Fibroblast of the aortic adventitia (primary cell): ENCODE measurements at regions not wholly inside any gene's neighbourhood (a gene's known extent, or its start where the extent isn't known, plus 50 kb on each side); places are given as distances from the start of the nearest gene placed in this dataset.
"Not testable (repeated sequence)": the region's sequence is repeated elsewhere in the genome, so short reads cannot be mapped to it uniquely, and the experiment has no call there.

Source experiments
- DNase-seq: peaks from one replicate; pipeline ENCODE4 v3.0.0-alpha.2; 2010; ENCODE audit warnings: low read depth
- H3K4me3 ChIP-seq: 2 replicates; pipeline ENCODE4 v1.5.1; 2011; ENCODE audit warnings: low read depth, mild to moderate bottlenecking, control low read depth, low read length, moderate library complexity
- TF ChIP-seq, protein P1 (sequence below): IDR thresholded peaks from 2 replicates; pipeline ENCODE4 v1.5.1; 2011; ENCODE audit warnings: mild to moderate bottlenecking, low read length, control low read depth, inconsistent platforms; ENCODE audit not compliant: insufficient read depth

DNA sequence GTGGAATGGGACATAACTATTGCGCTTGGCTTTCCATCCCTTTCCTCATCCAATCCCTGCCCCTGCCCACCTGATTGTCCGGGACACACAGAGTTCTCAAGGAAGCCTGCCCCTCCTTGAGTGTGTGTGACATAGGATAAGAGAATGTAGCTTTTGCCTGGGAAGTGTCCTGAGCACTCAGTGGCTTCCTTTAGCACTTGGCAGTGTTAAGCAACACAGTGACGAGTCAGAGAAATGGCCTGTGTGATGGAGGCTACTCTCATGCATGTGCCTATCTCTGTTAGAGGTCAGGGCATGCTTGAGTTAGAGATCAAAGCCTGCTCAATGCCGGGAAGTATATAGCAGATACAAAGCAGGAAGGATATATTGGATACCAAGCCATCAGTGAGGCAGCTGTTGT lies 289.5 kb downstream of the SIPA1L2 start:
- TF ChIP-seq, protein P1, sequence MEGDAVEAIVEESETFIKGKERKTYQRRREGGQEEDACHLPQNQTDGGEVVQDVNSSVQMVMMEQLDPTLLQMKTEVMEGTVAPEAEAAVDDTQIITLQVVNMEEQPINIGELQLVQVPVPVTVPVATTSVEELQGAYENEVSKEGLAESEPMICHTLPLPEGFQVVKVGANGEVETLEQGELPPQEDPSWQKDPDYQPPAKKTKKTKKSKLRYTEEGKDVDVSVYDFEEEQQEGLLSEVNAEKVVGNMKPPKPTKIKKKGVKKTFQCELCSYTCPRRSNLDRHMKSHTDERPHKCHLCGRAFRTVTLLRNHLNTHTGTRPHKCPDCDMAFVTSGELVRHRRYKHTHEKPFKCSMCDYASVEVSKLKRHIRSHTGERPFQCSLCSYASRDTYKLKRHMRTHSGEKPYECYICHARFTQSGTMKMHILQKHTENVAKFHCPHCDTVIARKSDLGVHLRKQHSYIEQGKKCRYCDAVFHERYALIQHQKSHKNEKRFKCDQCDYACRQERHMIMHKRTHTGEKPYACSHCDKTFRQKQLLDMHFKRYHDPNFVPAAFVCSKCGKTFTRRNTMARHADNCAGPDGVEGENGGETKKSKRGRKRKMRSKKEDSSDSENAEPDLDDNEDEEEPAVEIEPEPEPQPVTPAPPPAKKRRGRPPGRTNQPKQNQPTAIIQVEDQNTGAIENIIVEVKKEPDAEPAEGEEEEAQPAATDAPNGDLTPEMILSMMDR, result no peak
- DNase-seq, result no peak
- H3K4me3 ChIP-seq, result no peak overlapping the region

DNA sequence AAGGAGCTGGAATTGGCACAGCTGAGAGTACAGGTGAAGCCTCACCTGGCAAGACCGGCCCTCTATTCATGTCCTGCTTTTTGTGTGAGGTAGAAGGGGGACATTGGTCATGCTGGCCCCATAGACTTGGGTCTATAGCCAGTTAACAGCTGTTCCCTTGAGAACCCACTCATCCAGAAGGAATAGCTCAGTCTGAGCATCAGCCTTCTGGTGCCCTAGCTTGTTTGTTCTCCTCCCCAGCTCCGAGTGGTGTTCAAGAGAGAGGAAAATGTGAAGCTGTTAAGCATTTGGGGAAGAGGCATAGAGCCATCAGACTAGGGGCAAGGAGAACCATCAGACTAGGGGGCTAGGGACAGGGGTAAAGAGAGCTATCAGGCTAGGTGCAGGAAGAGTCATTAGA lies 290.9 kb downstream of the SIPA1L2 start:
- H3K4me3 ChIP-seq, result no peak overlapping the region
- no peak for DNase-seq
- TF ChIP-seq, protein P1, result no peak

DNA sequence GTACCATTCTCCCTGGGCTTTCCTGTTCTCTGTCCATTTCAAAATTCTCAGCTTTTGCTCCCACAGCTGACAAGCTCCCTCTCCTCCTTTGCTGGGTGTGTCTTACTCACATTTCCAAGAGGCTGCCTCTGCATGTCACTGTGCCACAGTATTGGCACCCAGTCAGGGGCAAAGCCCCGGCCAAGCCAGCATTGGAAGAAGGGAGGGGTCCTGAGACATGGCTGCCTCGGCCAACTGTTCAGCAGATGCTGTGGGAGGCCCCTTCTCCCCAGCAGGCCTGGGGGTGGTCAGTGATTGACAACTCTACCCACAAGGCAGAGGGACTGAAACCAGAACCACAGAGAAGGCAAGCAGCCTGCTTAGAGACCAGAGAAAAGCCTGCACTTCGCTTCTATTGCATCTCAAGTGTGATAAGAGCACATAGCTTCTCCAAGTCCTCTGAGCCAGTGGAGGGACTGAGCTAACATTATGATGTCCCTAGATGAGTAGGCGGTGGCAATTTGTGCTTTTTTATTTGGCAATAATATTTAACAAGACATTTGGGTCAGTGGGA lies 294.1 kb downstream of the SIPA1L2 start:
- no peak overlapping the region for H3K4me3 ChIP-seq
- TF ChIP-seq, protein P1, result no peak
- DNase-seq, result no peak

DNA sequence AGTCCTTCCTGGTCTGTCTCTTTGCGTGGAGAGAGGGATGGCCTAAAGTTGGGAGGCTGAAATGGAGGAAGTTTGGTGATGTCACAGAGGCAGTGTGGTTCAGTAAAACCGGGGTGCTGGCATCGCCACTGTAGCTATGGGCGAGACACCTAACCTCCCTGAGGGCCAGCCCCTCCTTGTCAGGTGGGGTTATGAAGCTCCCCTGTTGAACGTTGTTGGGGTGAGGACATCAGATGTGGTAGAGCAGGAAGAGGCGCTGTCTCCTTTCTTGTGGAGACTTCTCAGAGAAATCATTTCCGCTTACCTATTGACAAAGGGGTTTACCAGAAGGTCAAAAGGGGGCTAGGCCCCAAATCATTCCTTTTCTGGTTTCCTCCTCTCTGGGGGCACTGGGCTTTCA lies 294.7 kb downstream of the SIPA1L2 start:
- no peak for DNase-seq
- TF ChIP-seq, protein P1, result no peak

DNA sequence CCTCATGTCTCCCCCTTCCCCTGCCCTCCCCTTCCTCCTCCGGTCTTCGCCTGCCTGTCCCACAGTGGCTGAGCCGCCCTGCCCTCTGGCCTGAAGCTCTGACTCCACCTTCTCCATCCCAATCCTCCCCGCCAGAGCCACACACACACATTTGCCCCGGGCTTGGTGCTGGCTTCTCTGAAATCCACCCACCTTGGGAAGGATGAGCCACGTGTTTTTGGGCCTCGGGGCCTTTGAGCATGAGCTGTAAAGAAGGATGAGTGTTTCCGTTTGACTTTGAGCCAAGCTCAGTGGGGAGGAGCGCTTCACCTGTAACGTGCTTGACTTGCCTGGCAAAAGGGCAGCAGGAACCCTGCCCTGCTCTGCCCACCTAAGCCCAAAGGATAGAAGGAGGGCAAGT lies 295.1 kb downstream of the SIPA1L2 start:
- no peak for DNase-seq
- H3K4me3 ChIP-seq, result no peak overlapping the region
- TF ChIP-seq, protein P1, result no peak

More for the DNA sequence above, 294.7 kb downstream of the SIPA1L2 start:
- no peak overlapping the region for H3K4me3 ChIP-seq

DNA sequence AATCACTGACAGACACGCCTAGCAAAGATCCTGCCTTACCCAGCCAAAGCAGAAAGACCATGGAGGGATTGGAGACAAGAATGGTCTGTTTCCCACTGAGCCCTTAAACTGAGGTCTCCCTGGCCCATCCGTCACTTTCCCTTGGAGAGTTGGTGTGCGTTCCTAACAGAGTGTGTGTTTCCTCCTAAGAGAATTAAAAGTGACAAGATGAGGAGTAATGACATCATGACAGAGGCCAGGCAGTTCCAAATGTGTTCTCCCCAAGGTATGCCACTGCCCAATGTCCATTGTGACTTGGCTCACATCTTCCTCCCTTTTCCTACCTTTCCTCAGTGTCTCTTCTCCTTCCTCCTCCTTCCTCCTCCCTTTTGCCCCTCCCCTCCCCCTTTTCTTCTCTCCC lies 295.7 kb downstream of the SIPA1L2 start:
- no peak overlapping the region for H3K4me3 ChIP-seq
- TF ChIP-seq, protein P1, result no peak
- DNase-seq, result no peak

DNA sequence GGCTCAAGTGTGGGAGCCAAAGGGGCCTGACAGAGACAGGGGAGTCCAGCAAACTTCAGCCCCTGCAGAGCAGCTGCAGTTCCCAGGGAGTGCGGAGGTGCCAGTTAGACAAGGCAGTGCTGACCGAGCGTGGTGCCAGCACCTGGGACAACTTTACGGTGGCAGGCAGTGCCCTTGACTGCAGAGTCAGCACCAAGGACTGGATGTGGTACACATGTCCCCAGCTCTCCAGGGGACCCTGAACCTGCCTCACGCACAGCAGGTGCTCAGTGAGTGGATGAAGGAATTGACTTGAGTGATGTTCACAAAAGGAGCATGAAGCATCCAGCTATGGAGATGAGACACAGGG lies 296.5 kb downstream of the SIPA1L2 start:
- TF ChIP-seq, protein P1, result no peak
- DNase-seq, result no peak
- no peak overlapping the region for H3K4me3 ChIP-seq

DNA sequence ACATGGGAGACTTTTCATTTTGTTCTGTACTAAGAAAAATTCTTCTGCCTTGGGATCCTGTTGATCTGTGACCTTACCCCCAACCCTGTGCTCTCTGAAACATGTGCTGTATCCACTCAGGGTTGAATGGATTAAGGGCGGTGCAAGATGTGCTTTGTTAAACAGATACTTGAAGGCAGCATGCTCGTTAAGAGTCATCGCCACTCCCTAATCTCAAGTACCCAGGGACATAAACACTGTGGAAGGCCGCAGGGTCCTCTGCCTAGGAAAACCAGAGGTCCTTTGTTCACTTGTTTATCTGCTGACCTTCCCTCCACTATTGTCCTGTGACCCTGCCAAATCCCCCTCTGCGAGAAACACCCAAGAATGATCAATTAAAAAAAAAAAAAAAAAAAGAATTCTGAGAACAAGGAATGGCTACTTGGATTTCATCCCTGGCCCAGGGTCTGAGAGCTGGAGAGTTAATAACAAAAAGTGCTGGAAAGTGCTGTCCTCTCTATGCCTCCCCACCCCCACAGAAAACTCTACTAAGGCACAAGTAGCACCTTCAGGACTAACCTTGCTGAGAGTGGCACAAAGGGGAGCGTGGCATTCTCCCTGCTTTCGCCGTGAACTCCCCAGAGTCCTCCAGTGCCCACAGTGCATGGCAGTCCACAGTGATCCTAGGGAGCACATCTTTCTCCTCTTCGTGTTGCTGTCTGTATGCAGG lies 297.1 kb downstream of the SIPA1L2 start:
- not testable (repeated sequence) for DNase-seq, H3K4me3 ChIP-seq
